A172 (cell line): ENCODE measurements at regions not wholly inside any gene's neighbourhood (a gene's known extent, or its start where the extent isn't known, plus 50 kb on each side); places are given as distances from the start of the nearest gene placed in this dataset.
"Not testable (repeated sequence)": the region's sequence is repeated elsewhere in the genome, so short reads cannot be mapped to it uniquely, and the experiment has no call there.

Source experiments
- DNase-seq: peaks from one replicate; pipeline ENCODE4 v3.0.0-alpha.2; 2015; ENCODE audit warnings: low spot score

DNA sequence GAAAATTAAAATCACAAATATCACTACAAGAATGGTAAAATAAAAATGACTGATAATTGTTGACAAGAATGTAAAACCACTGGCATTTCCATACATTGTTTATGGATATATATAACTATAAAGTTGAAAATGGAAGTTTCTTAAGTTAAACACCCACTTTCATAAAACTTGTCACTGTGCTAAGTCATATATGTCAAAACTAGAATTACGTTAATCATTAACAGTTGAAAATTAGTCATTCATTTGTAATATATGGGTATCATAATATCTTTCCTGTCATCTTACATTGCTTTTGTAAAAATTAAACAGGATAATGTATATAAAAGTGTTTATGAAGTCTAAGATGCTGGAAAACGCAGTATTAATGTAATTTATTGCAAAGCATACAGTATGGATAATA lies 1398.6 kb upstream of the ALCAM start:
- no peak for DNase-seq

DNA sequence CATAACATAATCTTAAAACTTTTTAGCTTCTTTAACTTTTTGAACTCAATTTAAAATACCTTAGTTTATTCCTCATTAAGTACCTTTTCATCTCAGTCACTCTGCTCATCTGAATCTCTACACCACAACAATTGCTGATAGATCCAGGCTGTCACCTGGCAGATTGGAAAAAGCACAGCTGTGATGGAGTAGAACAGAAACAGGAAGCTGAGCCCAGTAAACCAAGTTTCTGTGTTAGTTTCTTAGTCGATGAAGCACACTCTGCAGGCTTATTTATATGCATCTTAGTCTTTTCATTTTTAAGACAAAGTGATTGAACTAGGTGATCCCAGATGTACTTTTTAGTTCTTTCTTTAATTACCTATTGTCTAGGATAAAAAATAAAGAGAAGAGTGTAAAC lies 1398.0 kb upstream of the ALCAM start:
- no peak for DNase-seq

DNA sequence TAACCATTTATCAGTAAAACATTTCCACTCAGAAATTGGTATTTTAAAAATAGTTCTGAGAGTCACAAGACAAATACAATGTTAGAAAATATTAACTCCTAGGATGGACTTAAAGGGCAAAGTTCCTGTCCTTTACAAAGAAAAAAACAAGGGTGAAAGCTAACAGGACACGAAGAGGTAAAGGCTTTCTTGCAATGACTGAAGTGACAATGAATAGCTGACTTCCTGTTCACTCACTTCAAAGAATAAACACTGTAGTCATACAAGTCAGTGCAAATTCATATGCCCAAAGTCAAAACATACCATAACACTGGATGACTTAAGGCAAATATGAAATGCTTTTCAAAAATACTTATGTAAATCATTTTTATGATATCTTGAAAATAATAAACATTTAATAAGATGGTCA lies 1389.8 kb upstream of the ALCAM start:
- no peak for DNase-seq

DNA sequence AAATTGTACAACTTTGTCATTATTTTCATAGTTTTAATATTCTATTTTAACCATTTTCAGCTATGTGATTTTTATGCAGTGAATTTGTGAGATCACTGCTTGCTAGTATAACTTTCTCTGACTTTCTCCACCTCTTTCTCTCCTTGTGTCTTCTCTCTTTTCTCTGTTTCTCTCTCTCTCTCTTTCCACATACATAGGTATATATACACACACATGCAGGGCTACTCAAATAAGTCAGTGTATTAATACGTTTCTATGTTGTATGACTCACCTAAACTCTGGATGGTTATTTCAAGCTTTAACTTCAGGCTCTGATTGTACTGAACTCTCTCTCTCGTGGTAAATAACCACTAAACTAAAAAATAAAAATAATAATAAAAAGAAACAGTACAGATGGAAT lies 1389.3 kb upstream of the ALCAM start:
- no peak for DNase-seq

DNA sequence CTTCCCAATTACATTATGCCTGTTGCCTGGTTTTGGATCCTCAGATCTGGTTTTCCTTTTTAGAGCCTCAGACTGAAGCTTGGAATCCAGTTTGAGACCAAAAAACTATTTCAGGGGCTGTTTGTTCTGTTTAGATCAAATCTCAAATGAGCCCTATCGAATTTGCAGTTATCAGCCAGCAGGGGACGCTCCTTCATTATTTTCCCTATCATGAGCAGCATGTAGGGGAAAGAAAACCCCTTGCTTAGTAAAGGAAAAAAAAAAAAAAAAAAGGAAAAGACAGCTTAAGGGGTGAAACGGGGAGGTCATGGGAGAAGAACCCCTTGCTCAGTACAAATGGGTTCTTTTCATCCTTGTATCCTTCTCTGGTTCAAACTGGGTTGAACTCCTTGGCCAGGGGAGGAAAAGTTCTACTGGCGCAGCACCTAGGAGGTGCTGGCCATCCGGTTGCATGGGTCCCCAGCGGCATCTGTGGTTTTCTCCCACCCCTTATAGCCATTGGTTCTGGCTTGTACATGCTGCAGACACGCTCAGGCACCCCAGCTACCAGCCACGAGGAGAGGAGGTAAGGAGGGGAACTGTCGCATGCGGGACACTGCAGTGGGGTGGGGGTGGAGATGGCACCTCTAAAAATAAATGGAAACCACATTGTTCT lies 1375.1 kb upstream of the ALCAM start:
- peak; percentile 32 for DNase-seq

DNA sequence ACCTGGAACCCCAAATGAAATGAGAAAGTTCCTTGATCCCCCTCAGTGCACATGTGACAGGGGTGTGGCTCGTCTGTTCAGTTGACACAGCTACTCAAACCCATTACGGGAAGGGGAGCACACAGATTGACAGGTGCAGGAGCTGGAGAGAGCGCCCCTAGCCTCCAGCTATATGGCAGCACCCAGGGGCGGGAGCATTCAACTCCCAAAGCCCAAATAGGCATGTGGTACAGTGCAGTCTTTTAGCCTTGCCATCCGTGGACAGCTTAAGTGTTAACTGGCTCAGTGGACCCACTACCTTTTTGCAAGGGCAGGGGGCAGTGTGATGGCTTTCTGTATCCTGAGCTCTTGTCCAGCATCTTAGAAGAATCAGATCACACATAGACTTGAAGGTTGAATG lies 1374.2 kb upstream of the ALCAM start:
- DNase-seq = no peak

DNA sequence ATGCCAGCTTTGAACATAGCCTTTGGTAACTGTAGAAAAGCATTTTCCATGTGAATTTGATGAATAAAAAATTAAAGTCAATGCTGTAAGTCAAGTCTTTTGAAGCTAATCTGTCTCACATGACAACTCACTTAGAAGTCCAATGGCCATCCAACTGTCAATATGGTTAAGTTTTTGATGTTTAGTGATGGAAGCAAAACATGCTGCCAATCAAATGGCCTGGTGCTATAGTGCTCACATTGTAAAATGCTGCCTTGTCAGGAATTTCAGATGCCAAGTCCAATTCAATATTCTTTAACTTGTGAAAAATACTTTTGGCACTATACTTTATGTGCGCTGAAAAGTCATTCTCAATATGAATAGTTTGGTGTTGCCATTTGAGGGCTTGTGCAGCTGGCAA lies 1361.8 kb upstream of the ALCAM start:
- DNase-seq = no peak

DNA sequence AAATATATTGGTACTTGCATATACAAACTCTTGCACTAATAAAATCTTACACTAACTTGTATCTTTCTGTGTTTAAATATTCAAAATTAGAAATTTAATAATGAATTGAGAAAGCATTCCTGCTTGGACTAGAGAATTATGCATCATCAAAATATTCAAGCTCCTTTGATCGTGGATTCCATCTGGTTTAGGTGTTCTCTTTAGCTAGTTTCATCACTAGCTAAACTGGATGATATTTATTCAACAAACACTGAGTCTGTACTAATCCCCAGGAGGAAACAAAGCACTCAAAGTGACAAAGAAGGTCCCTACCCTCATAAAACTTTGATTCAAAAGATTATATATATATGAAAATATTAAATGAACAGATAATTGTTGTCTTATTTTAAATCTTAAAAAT lies 1360.9 kb upstream of the ALCAM start:
- no peak for DNase-seq

DNA sequence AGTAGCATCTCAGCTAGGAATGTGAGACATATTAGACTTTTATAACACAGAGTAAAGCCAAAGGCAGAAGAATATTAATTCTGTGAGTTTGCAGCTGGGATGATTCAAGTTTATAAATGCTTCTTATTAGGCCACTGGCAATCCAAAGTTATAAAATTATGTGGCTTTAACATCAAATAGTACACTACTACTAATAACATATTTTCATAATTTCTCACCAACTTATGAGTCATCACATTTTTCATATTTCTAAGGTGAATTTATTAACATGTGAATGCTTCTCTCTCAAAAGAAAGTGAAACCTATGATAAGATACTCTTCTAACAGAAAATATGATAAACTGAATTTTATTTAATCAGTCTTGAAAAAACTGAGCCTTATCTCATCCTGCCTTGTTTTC lies 1348.2 kb upstream of the ALCAM start:
- DNase-seq = no peak

DNA sequence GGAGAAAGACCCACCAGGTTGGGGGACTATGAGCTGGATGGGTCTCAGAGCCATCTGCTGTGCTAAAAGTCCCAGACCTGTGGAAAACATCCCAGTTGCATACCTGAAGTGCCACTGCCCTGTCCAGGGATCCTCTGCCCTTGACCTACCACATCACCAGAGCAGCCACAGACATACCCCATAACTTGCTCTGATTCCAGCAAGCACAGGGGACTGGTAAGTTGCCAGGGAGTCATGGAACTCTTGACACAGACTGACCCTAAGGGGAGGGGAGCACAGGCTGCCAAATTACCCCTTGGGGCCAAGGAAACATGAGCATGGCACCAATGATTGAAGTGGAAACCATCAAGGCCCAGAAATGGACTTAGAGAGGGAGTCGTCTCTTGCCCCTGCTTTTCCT lies 1335.1 kb upstream of the ALCAM start:
- no peak for DNase-seq

DNA sequence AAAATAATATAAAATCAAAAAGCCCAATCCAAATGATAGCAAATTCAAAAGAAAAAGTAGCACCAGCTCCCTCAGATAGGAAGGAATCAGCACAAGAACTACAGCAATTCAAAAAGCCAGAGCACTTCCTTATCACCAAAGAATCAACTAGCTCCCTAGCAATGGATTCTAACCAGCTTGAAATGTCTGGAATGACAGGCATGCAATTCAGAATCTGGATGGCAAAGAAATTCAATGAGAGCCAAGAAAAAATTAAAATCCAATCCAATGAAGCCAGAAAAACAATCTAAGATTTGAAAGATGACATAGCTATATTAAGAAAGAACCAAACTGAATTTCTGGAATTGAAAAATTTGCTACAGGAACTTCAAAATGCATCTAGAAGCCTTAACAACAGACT lies 1334.4 kb upstream of the ALCAM start:
- DNase-seq = no peak

DNA sequence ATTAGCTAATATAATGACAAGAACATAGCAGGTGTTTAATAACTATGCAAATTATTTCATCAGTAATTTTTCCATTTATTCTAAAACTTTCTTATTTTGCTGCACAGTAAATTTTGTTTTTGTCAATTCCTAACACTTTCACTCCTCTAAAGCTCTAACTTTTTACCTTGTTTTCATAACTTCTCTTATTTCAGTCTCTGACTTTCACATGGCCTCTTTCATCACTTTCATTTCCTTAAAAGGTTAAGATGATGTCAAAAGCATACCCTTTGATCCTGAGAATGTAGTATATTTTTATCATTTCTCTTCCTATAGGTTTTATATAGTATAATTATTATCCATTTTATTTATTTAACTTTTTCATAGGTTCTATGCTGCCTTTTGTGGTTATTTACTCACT lies 1325.8 kb upstream of the ALCAM start:
- DNase-seq = no peak

DNA sequence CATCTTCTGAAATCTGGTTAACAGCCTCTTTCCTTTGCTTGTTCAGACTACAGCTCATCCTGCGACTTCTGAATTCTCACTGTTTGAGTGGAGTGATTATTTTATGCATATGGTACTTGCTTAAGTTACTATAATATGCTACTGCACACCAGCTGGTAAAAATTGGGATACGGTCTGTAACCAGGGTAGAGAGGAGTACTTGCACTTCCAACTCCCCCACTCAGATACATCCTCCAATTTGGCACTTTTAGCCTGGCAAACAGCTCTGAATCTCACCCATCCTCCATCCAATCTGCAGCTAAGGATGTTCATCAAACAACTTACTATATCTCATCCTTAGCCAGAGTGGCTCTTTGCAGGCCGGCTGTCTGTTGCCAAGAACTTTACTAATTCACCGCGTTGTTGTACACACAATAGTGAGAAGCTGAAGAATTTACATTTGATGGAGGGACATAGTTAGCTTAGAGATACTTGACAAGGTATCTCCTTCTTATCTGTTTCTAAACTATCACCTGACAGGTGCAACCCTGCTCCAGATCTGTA lies 1323.6 kb upstream of the ALCAM start:
- DNase-seq = not testable (repeated sequence)

DNA sequence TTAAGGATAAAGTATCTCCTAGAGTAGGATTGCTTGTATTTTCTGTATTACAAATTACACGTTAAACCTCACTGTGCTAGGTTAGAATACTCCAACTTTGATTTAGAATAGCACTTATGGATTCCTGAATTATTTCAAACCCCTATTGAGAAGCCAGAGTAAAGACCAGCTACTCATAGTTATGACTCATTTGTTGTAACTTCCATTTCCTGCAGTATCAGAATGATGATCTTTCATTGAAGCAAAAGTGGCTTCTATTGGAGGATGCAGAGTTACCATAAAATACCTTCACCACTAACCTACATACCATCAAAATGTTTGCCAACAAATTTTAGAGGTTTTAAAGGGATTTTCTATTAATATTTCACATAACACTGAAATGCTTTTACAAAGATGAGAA lies 1322.7 kb upstream of the ALCAM start:
- peak; percentile 10 for DNase-seq

DNA sequence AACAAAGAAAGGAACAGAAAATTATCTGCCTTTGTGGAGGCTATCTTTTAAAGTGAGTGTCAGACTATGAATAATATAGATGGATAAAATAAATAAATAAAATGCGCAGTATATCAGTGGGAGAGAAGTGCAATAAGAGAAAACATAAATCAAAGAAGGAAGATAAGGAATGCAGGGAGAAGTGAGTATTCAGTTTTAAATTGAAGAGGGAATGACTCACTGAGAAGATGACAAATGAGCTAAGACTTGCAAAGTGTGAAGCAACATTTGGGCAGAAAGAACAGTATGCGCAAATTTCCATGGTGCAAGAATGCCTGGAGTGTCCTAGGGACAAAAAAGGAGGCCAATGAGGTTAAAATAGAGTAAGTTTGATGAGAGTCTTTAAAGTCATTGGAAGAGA lies 1300.1 kb upstream of the ALCAM start:
- peak; percentile 74 for DNase-seq

DNA sequence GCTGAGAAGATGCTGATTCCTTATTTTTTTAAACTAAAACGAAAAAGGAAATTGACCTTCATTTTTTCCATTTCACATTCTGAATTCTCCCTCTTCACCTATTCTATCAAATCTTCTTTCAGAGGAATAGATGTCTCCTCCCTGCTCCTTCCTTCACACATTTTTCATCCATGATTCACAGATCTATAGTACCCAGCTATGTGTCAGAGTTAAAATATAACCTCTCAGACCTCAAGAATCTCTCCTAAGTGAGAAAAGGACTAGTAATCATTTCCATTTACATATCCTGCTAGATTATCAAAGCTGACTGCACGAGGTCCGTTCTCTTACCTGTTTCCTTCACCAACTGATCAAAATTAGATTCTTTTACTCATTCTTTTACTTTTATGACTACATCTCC lies 1297.6 kb upstream of the ALCAM start:
- peak; percentile 45 for DNase-seq

DNA sequence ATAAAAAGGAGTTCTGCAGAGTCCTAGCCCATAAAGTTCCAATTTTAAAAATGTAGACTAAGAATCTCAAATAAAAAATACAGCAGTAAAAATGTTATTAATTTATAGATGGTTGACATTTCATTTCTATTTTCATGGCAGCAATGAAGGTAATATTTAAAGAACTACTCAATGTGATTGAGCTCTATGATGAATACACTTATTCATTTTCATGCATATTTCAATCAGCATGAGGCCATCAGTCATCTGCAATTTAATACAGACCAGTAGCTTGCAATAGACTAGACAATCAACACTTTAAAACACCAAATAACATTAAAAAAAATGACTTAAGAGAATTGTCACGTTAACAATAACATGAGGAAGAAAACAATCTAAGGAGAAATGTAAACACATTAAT lies 1295.8 kb upstream of the ALCAM start:
- no peak for DNase-seq

DNA sequence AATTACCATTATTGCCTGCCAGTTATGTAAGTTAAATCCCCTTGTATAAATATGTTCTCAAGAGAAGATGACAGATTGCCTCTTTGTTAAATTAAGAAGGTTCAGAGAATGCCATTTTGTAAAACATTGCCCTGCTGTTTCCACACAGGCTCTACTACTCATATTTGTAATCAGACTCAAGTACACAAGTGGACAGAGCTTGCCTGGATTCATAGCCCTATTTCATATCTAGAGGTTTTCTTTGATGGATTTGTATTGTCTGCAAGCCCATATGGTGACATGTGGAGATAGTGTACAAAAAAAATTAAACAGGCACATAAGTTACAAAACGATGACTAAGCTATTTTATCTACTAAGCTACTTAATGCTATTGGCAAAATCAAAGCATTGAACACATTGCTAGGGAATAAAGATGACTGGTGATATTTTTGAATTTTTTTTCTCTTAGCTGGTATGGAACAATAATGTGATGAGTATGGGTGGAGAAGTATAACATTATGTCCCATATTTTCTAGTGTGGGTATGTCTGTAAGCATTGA lies 1286.6 kb upstream of the ALCAM start:
- DNase-seq = no peak

DNA sequence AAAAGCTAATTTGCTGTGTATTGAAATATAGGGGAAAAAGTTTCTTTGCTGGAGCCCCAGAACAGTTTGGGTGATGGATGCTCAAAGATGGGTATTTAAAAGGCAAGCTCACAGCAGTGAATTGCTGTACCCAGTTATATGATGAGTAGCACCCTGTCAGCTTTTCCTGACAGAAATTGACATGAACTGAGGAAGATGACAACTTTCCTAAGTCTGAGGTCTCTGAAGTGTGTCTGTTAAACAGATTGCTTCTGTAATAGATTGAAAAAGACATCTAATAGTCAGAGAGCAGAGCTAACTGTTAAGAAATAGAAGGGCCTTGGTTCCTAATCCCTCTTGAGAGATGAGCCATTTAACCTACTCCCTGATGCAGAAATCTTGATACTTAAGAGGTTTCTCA lies 1278.0 kb upstream of the ALCAM start:
- no peak for DNase-seq

DNA sequence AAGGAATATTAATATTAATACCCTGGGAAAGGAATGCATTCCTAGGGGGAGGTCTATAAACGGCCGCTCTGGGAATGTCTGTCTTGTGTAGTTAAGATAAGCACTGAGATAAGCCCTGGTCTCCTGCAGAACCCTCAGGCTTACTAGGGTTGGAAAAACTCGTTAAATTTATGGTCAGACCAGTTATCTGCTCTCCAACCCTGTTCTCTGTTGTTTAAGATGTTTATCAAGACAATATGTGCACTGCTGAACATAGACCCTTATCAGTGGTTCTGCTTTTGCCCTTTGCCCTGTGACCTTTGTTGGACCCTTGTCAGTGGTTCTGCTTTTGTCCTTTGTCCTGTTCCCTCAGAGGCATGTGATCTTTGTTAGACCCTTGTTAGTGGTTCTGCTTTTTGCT lies 1276.7 kb upstream of the ALCAM start:
- DNase-seq = not testable (repeated sequence)

DNA sequence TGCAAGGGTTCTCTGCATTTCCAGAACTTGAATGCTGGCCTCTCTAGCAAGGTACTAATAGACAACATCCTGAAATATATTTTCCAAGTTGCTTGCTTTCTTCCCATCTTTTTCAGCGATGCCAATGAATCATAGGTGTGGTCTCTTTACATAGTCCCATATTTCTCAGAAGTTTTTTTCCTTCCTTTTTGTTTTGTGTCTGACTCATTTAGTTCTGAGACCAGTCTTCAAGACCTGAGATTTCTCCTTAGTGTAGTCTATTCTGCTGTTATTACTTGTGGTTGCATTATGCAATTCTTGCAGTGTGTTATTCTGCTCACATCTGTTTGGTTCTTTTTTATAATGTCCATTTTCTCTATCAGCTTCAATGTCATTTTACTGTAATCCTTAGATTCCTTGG lies 1265.0 kb upstream of the ALCAM start:
- no peak for DNase-seq

DNA sequence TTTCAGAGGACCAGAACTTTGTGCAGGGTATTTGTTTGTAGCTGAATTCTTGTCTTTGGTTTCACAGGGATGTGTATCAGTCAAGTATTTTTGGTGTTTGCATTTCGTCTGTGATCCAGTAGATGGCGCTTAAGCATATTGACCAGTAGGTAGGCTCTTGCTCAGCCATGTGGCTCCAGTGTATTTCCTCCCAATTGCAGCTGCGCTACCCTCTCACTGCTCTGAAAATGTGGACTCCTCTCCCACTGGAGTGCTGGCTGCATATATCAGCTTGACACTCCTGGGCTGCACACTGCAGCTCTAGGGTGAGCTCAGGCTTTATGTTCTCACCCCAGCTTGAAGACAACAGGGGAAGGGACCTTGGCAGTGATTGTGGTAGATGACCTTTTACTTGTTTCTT lies 1264.3 kb upstream of the ALCAM start:
- DNase-seq = peak; percentile 64

DNA sequence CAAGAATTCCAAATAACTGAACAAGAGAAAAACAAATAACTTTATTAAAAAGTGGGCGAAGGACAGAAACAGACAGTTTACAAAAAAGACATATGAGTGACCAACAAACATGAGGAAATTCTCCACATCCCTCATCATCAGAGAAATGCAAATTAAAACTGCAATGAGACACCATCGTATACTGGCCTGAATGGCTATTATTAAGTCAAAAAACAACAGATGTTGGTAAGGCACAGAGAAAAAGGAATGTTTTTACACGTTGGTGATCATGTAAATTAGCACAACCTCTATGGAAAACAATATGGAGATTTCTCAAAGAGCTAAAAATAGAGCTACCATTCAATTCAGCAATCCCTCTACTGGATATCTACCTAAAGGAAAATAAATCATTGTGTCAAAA lies 1260.4 kb upstream of the ALCAM start:
- no peak for DNase-seq

DNA sequence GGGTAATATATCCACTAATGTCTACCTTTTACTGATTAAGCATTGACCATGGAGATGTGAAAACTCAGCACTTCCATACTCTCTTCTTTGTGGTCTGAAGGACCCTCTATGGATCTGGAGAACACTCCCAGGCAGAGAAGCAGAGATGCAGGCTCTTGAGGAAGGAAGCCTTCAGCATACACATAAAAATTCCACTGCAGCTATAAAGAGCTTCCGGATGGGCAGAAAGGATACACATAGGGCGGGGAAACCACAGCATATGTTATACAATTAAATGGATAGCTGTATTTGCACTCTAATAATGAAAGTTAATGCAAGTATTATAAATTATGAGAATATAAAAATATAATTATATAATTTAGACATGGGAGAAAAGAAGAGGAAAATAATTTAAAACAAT lies 1258.2 kb upstream of the ALCAM start:
- DNase-seq = no peak
